HFFc6 (cell line): ENCODE measurements at regions not wholly inside any gene's neighbourhood (a gene's known extent, or its start where the extent isn't known, plus 50 kb on each side); places are given as distances from the start of the nearest gene placed in this dataset.
A peak's percentile ranks its signal among the peaks of the same experiment; 100 is the strongest.

Experiments
- DNase-seq: peaks from one replicate; pipeline ENCODE4 v3.0.0-alpha.2; 2018
- H3K27ac Mint-ChIP-seq: 2 replicates; pipeline ENCODE4 v1.8.0; 2020; ENCODE audit warnings: mild to moderate bottlenecking, mixed read lengths
- H3K27me3 Mint-ChIP-seq: 2 replicates; pipeline ENCODE4 v1.8.0; 2021; ENCODE audit warnings: mild to moderate bottlenecking, moderate library complexity, mixed read lengths; ENCODE audit not compliant: insufficient read depth
- H3K36me3 Mint-ChIP-seq: 2 replicates; pipeline ENCODE4 v1.8.0; 2021; ENCODE audit warnings: low read depth, mixed read lengths
- H3K4me1 Mint-ChIP-seq: 2 replicates; pipeline ENCODE4 v1.8.0; 2020; ENCODE audit warnings: low read depth, mixed read lengths
- H3K4me3 Mint-ChIP-seq: 2 replicates; pipeline ENCODE4 v1.8.0; 2020; ENCODE audit warnings: mild to moderate bottlenecking, moderate library complexity, mixed read lengths
- H3K9me3 Mint-ChIP-seq: 2 replicates; pipeline ENCODE4 v1.8.0; 2020; ENCODE audit warnings: mild to moderate bottlenecking, mixed read lengths
- TF ChIP-seq, protein P1 (sequence below): fragments of 200-600 bp; sonication (generic); IDR thresholded peaks from 2 replicates; pipeline ENCODE4 v1.5.0; 2021; ENCODE audit warnings: antibody characterized with exemption, mild to moderate bottlenecking

DNA sequence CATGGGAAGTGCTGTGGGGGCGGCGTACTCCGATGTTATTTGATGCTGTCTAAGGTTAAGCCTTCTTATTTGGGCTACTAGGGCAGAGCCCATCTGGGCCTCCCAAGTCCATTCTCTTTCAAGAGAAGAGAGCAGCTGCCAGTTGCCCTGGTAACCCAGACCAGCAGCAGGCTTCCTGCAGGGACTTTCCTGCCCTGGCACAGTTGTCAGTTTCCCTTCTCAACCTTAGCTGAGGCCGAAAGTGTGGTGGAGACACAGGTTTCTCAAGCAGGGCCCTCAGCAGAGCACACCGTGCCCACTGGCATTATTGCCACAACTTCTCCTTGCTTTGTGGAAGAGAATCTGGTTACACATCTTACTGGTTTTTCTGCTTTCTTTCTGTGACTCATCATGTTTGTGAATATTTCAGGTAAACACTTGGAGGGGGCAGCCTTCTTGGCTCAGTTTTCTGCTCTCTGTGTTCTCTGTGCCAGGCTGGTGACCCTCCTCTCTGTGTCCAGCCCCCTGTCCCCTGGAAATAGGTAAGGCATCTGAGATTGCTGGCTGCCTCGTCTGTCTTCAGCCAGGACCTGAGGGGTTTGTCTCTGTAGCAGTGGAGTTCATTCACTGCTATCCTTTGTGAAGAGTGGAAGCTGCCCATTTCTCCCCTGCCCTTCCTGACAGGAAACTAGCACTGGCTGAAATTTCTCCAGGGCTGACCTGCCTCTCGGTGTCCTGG, 111.0 kb downstream of the B3GNT2 start:
- Mint-ChIP-seq H3K9me3 (no peaks in the 10 kb centered on the region), H3K4me3 (no peak overlapping the region), H3K27me3 (peaks cover 5% of the 10 kb centered on the region), H3K27ac (no peak overlapping the region), H3K4me1 (peaks cover 29% of the 10 kb centered on the region), H3K36me3 (no peaks in the 10 kb centered on the region)
- TF ChIP-seq, protein P1, sequence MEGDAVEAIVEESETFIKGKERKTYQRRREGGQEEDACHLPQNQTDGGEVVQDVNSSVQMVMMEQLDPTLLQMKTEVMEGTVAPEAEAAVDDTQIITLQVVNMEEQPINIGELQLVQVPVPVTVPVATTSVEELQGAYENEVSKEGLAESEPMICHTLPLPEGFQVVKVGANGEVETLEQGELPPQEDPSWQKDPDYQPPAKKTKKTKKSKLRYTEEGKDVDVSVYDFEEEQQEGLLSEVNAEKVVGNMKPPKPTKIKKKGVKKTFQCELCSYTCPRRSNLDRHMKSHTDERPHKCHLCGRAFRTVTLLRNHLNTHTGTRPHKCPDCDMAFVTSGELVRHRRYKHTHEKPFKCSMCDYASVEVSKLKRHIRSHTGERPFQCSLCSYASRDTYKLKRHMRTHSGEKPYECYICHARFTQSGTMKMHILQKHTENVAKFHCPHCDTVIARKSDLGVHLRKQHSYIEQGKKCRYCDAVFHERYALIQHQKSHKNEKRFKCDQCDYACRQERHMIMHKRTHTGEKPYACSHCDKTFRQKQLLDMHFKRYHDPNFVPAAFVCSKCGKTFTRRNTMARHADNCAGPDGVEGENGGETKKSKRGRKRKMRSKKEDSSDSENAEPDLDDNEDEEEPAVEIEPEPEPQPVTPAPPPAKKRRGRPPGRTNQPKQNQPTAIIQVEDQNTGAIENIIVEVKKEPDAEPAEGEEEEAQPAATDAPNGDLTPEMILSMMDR, result no peak
- no peak for DNase-seq

DNA sequence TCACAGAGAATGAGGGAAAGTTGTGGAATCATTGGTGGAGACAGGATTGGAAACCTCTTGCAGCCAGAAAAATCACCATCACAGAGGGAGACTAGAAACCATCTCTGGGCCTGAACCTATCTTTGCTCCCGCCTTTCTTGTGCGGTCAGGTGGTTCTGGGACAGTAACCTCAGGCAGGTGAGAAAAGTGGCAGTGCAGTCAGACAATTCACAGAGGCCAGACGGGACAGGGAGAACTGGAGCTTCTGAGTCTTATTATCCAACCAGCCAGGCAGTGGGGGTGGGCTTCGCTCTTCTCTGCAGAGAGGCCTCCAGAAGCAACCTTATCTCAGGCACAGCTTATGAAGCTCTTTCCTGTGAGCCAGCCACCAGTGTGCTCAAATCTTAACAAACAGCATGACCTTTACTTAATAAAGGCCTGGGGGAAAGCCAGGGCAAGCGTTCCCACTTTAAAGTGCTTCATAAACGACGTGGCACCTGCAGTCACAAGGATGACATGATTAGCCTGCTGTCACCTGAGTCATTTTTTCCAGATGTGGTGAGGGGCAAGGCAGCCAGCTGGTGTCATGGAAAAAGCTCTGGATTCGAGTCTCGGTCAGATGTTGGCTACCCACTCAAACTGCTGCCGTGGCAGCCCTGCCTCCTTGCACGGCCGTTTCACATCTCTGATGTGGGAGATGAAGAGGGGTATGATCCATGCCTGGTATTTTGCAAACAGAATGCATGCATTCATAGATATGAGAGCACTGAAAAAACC, 109.7 kb downstream of the B3GNT2 start:
- TF ChIP-seq, protein P1, result no peak
- Mint-ChIP-seq H3K9me3 (no peaks in the 10 kb centered on the region), H3K27ac (no peak overlapping the region), H3K27me3 (peaks cover 5% of the 10 kb centered on the region), H3K36me3 (no peaks in the 10 kb centered on the region), H3K4me3 (no peak overlapping the region), H3K4me1 (peaks cover 29% of the 10 kb centered on the region)
- no peak for DNase-seq

DNA sequence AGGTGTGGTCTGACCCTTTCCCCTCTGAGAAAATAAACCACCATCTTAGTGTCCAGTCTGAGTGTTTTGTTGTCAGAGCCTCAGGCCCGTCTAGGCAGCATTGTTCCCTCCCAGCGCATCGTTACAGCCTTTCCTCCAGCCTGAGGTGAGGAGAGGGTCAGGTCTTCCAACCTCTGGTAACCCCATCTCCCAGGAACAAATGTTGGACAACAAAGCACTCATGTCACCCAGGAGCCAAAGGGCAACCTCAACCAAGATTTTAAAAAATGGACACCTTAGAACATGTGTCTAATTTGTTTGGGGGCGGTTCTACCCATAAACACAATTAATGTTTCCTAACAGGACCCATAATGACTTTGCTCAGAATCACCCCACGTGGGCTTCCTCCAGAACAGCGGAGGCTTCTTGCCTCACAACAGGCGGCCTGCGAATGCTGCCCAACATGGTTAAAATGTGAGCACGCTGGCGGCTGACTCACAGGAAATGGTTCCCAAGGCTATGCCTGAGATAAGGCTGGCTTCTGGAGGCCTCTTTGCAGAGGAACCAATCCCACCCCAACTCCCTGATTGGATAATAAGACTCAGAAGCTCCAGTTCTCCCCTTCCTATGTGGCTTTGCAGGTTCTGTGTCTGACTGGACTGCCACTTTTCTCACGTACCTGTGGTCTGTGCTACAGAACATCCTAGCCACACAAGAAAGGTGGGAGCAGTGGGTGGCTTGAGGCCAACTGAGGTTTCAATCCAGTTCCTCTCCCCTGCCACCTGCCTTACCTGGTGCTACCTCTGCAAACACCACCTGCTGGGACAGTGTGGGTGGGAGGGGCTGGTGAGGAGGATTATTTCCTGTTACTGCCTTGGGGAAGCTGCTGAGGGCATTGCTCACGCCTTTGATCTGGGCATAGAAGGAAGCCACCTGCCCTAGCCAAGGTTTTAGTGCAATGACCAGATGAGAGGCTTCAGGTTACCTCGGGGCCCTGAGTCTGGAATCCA, 108.8 kb downstream of the B3GNT2 start:
- Mint-ChIP-seq H3K4me3 (no peak overlapping the region), H3K4me1 (peaks cover 25% of the 10 kb centered on the region), H3K9me3 (no peaks in the 10 kb centered on the region), H3K27me3 (peaks cover 5% of the 10 kb centered on the region), H3K36me3 (no peaks in the 10 kb centered on the region), H3K27ac (peak overlapping the region; percentile 72; the same call in 1 of the 2 replicates)
- peak; percentile 8 for DNase-seq
- TF ChIP-seq, protein P1, result no peak

DNA sequence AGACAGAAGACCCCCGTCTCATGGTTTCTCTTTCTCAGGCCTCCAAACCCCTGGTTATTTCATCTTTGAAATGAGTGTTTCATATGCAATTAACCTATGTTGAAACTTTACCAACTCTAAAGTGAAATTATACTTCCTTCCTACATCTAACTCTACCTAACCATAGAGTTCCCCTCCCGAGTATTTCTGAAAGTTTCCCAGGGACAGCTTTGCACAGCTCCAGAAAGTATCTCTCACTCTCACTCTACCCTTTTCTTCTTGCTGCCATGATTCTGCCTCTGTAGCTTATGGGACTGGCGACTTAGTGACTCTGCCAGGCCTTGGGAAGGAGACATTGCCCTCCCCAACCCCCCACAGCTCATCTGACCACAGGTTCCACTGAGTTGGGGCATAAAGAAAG, 107.9 kb downstream of the B3GNT2 start:
- Mint-ChIP-seq H3K9me3 (no peaks in the 10 kb centered on the region), H3K27ac (no peak overlapping the region), H3K4me1 (peaks cover 20% of the 10 kb centered on the region), H3K4me3 (no peak overlapping the region), H3K27me3 (peaks cover 7% of the 10 kb centered on the region), H3K36me3 (no peaks in the 10 kb centered on the region)
- TF ChIP-seq, protein P1, result no peak
- no peak for DNase-seq

DNA sequence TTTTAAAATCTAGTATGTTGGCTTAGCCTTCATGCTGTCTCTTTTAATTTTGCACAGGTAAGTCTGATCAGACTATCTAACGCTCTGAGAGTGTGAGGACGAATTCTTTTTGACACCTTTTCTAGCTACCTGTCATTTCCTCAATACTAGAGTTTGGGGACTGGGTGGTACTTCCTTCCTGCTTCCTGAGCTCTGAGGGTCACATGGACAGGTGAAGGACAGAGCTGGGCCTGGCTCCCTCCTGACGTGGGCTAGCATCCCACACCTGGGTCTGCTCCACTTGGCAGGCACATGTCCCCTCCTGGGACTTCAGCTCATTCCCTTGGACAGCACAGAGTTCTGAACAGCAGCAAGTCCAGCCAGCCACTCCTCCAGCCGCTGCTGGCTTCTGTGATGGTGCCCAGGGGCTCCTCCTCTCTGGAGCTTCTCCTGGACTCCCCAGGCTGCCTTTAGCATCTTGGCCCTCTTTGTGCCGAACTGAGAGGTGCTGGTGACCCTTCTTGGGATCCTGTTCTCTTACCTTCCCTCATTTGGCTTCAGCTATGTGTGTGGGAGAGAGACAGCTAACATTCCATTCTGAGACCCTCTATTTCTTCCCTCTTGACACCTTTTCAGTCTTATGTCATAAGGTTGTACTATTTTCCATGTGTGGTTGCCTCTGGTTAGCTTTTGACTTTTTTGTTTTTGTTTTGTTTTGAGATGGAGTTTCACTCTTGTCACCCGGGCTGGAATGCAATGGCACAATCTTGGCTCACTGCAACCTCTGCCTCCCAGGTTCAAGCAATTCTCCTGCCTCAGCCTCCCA, 106.9 kb downstream of the B3GNT2 start:
- no peak for DNase-seq
- Mint-ChIP-seq H3K4me3 (no peak overlapping the region), H3K4me1 (peaks cover 20% of the 10 kb centered on the region), H3K27ac (no peak overlapping the region), H3K27me3 (peaks cover 10% of the 10 kb centered on the region), H3K36me3 (no peaks in the 10 kb centered on the region), H3K9me3 (no peaks in the 10 kb centered on the region)
- TF ChIP-seq, protein P1, result no peak
